H1 (cell line): ENCODE measurements at regions not wholly inside any gene's neighbourhood (a gene's known extent, or its start where the extent isn't known, plus 50 kb on each side); places are given as distances from the start of the nearest gene placed in this dataset.

Source experiments
- CTCF ChIA-PET: fragments of 300-600 bp; sonication (Branson Sonifier 250); formaldehyde crosslinking; loops from one replicate; lab custom pipeline; 2021; ENCODE audit not compliant: partially characterized antibody; lab: Charles Lee
- POLR2A ChIA-PET: fragments of 300-600 bp; sonication (Branson Sonifier 250); formaldehyde crosslinking; loops from one replicate; lab custom pipeline; 2021; ENCODE audit warnings: inconsistent platforms; ENCODE audit not compliant: partially characterized antibody; lab: Charles Lee
- DNase-seq, 2 experiments: peaks; one replicate each; pipeline versions ENCODE4 v3.0.0 to v3.0.0-alpha.2; 2010 to 2022; ENCODE audit warnings: low spot score in 2 of 2, low read depth in 1 of 2, mixed read lengths in 1 of 2
- FAIRE-seq: peaks from 2 replicates; lab custom pipeline; 2011; peaks lifted over from hg19 to GRCh38; lab: Jason Lieb, UNC
- H2AFZ ChIP-seq: 2 replicates; pipeline ENCODE4 v1.8.1; 2012; ENCODE audit warnings: low read length, inconsistent platforms
- H2AK5ac ChIP-seq: 2 replicates; pipeline ENCODE4 v1.6.1; 2013; ENCODE audit warnings: low read depth, low read length
- H2BK120ac ChIP-seq: replicated peaks from 2 replicates; pipeline ENCODE3; 2013; ENCODE audit warnings: low read depth, low read length, inconsistent platforms
- H2BK12ac ChIP-seq: 2 replicates; pipeline ENCODE4 v1.6.1; 2013; ENCODE audit warnings: low read depth, low read length
- H2BK15ac ChIP-seq: 2 replicates; pipeline ENCODE4 v1.6.1; 2013; ENCODE audit warnings: low read length
- H2BK20ac ChIP-seq: 2 replicates; pipeline ENCODE4 v1.6.1; 2013; ENCODE audit warnings: low read length
- H2BK5ac ChIP-seq: 2 replicates; pipeline ENCODE4 v1.6.1; 2013; ENCODE audit warnings: low read depth, low read length
- H3K14ac ChIP-seq: 2 replicates; pipeline ENCODE4 v1.6.1; 2013; ENCODE audit warnings: inconsistent platforms; ENCODE audit not compliant: insufficient read length
- H3K18ac ChIP-seq: 2 replicates; pipeline ENCODE4 v1.6.1; 2013; ENCODE audit warnings: low read length; ENCODE audit errors: extremely low read depth
- H3K23ac ChIP-seq: 2 replicates; pipeline ENCODE4 v1.6.1; 2013; ENCODE audit warnings: inconsistent platforms; ENCODE audit not compliant: insufficient read length
- H3K23me2 ChIP-seq: 2 replicates; pipeline ENCODE4 v1.6.1; 2013; ENCODE audit warnings: low read depth, low read length
- H3K27ac ChIP-seq: 2 replicates; pipeline ENCODE4 v1.6.1; 2011; ENCODE audit warnings: low read depth, low read length, inconsistent platforms
- H3K27me3 ChIP-seq, 4 experiments: replicated peaks in 1 of 4; 1 replicate in 1 of 4; 2 replicates in 3 of 4; pipeline versions ENCODE4 v1.6.1 to v1.8.1; 2011 to 2013; ENCODE audit warnings: low read length in 3 of 4, mild to moderate bottlenecking in 3 of 4, inconsistent platforms in 2 of 4, mixed read lengths in 2 of 4, moderate library complexity in 1 of 4; ENCODE audit not compliant: control insufficient read depth in 3 of 4, insufficient read depth in 3 of 4; ENCODE audit errors: extremely low read depth in 1 of 4
- H3K36me3 ChIP-seq, 4 experiments: 2 replicates each; pipeline versions ENCODE4 v1.6.1 to v1.8.1; 2011 to 2013; ENCODE audit warnings: mild to moderate bottlenecking in 4 of 4, low read length in 3 of 4, moderate library complexity in 2 of 4, control low read depth in 1 of 4, inconsistent platforms in 1 of 4; ENCODE audit not compliant: insufficient read depth in 4 of 4, control insufficient read depth in 2 of 4
- H3K4ac ChIP-seq: replicated peaks from 2 replicates; pipeline ENCODE3; 2013; ENCODE audit warnings: low read length, low read depth, mixed read lengths, inconsistent platforms; ENCODE audit not compliant: insufficient read length
- H3K4me1 ChIP-seq, 4 experiments: replicated peaks in 1 of 4; 1 replicate in 1 of 4; 2 replicates in 3 of 4; pipeline versions ENCODE4 v1.6.1 to v1.8.1; 2011 to 2013; ENCODE audit warnings: low read length in 3 of 4, inconsistent platforms in 2 of 4, mixed read lengths in 1 of 4; ENCODE audit not compliant: insufficient read depth in 4 of 4, control insufficient read depth in 3 of 4
- H3K4me2 ChIP-seq, 2 experiments: 2 replicates each; pipeline versions ENCODE4 v1.6.1 to v1.8.1; 2011 to 2013; ENCODE audit warnings: low read depth in 2 of 2, low read length in 2 of 2, control low read depth in 1 of 2, inconsistent platforms in 1 of 2, mild to moderate bottlenecking in 1 of 2; ENCODE audit not compliant: insufficient read depth in 1 of 2
- H3K4me3 ChIP-seq, 4 experiments: fragments of 200-600, 300-600 bp in 1 of 4; sonication (generic), shearing (Covaris generic), sonication (Bioruptor Twin) in 1 of 4; 2 replicates each; pipeline versions ENCODE4 v1.5.1 to v1.8.1; 2011 to 2016; ENCODE audit warnings: low read length in 4 of 4, low read depth in 3 of 4, control low read depth in 2 of 4, inconsistent platforms in 2 of 4, mild to moderate bottlenecking in 2 of 4, mixed read lengths in 1 of 4, moderate library complexity in 1 of 4; ENCODE audit not compliant: insufficient read depth in 2 of 4; ENCODE audit errors: extremely low read depth in 1 of 4
- H3K56ac ChIP-seq: replicated peaks from 2 replicates; pipeline ENCODE3; 2013; ENCODE audit warnings: low read depth, mild to moderate bottlenecking, mixed read lengths, low read length, inconsistent platforms; ENCODE audit not compliant: insufficient read length
- H3K79me1 ChIP-seq: 2 replicates; pipeline ENCODE4 v1.6.1; 2013; ENCODE audit warnings: low read depth, low read length, control low read depth
- H3K79me2 ChIP-seq, 2 experiments: 2 replicates each; pipeline versions ENCODE4 v1.6.1 to v1.8.1; 2012 to 2013; ENCODE audit warnings: low read length in 2 of 2, mild to moderate bottlenecking in 2 of 2, inconsistent platforms in 1 of 2; ENCODE audit not compliant: insufficient read depth in 2 of 2, control insufficient read depth in 1 of 2
- H3K9ac ChIP-seq, 4 experiments: replicated peaks in 1 of 4; 1 replicate in 1 of 4; 2 replicates in 3 of 4; pipeline versions ENCODE4 v1.6.1 to v1.8.1; 2011 to 2013; ENCODE audit warnings: low read depth in 3 of 4, low read length in 3 of 4, control low read depth in 2 of 4, mild to moderate bottlenecking in 2 of 4, moderate library complexity in 2 of 4, inconsistent platforms in 1 of 4; ENCODE audit errors: extremely low read depth in 1 of 4
- H3K9me3 ChIP-seq, 2 experiments: 2 replicates each; pipeline versions ENCODE4 v1.6.1 to v1.8.1; 2012 to 2013; ENCODE audit warnings: mild to moderate bottlenecking in 2 of 2, moderate library complexity in 2 of 2, control low read depth in 1 of 2, inconsistent platforms in 1 of 2, low read depth in 1 of 2, low read length in 1 of 2, mixed read lengths in 1 of 2; ENCODE audit not compliant: insufficient read depth in 2 of 2
- H4K20me1 ChIP-seq, 2 experiments: replicated peaks in 1 of 2; 2 replicates each; pipeline versions ENCODE3 to v1.8.1; 2011 to 2013; ENCODE audit warnings: inconsistent platforms in 2 of 2, low read length in 2 of 2, mild to moderate bottlenecking in 1 of 2; ENCODE audit not compliant: insufficient read depth in 2 of 2, control insufficient read depth in 1 of 2
- H4K5ac ChIP-seq: 2 replicates; pipeline ENCODE4 v1.6.1; 2013; ENCODE audit warnings: low read length, low read depth, mixed read lengths, inconsistent platforms; ENCODE audit not compliant: insufficient read length
- H4K8ac ChIP-seq: 2 replicates; pipeline ENCODE4 v1.8.0; 2013; ENCODE audit warnings: mild to moderate bottlenecking, moderate library complexity, low read length, inconsistent platforms; ENCODE audit not compliant: insufficient read depth; ENCODE audit errors: extremely low read depth
- H4K91ac ChIP-seq: replicated peaks from 2 replicates; pipeline ENCODE3; 2013; ENCODE audit warnings: low read length, mixed read lengths, inconsistent platforms; ENCODE audit not compliant: insufficient read length
- CBX5 ChIP-seq: fragments of 300-800, 300-1000 bp; sonication (generic); IDR thresholded peaks from 2 replicates; pipeline ENCODE4 v1.7.1; 2016; ENCODE audit warnings: antibody characterized with exemption, low read length, low read depth
- CBX8 ChIP-seq: fragments of 300-800, 300-1000 bp; sonication (generic); IDR thresholded peaks from 2 replicates; pipeline ENCODE4 v1.7.1; 2016; ENCODE audit warnings: low read depth, low read length, borderline replicate concordance
- CTBP2 ChIP-seq: IDR thresholded peaks from 2 replicates; pipeline ENCODE4 v1.7.0; 2011; ENCODE audit warnings: borderline replicate concordance, mild to moderate bottlenecking, moderate library complexity, mixed read lengths, low read length; ENCODE audit not compliant: insufficient read depth, insufficient read length
- JUND ChIP-seq: IDR thresholded peaks from 2 replicates; pipeline ENCODE4 v1.6.1; 2011; ENCODE audit warnings: mild to moderate bottlenecking, improper control_type of control experiment, low read length
- MAFK ChIP-seq: IDR thresholded peaks from 2 replicates; pipeline ENCODE4 v1.6.1; 2012; ENCODE audit warnings: low read depth, mild to moderate bottlenecking, improper control_type of control experiment, low read length
- NRF1 ChIP-seq: IDR thresholded peaks from 2 replicates; pipeline ENCODE4 v1.6.1; 2011; ENCODE audit warnings: mild to moderate bottlenecking, low read depth, low read length, improper control_type of control experiment
- POLR2A ChIP-seq, 2 experiments: IDR thresholded peaks; 1 replicate in 1 of 2; 2 replicates in 1 of 2; pipeline ENCODE4 v1.6.1; 2011; ENCODE audit warnings: low read depth in 2 of 2, low read length in 2 of 2, mild to moderate bottlenecking in 2 of 2; ENCODE audit errors: control extremely low read depth in 1 of 2
- SIN3A ChIP-seq, 2 experiments: IDR thresholded peaks in 1 of 2; conservative IDR thresholded peaks in 1 of 2; 2 replicates each; pipeline ENCODE4 v1.6.1; 2011 to 2012; ENCODE audit warnings: low read length in 2 of 2, improper control_type of control experiment in 1 of 2, low read depth in 1 of 2, mild to moderate bottlenecking in 1 of 2
- SIX5 ChIP-seq: IDR thresholded peaks from 2 replicates; pipeline ENCODE4 v1.6.1; 2011; ENCODE audit warnings: mild to moderate bottlenecking, low read depth, low read length
- SP4 ChIP-seq: IDR thresholded peaks from 2 replicates; pipeline ENCODE4 v1.6.1; 2012; ENCODE audit warnings: low read length, inconsistent platforms
- SRF ChIP-seq: IDR thresholded peaks from 2 replicates; pipeline ENCODE4 v1.6.1; 2011; ENCODE audit warnings: mild to moderate bottlenecking, low read depth, low read length, moderate library complexity
- YY1 ChIP-seq: IDR thresholded peaks from 2 replicates; pipeline ENCODE4 v1.6.1; 2011; ENCODE audit warnings: low read depth, mild to moderate bottlenecking, low read length
- ZNF274 ChIP-seq: IDR thresholded peaks from 2 replicates; pipeline ENCODE4 v1.7.0; 2012; ENCODE audit warnings: low read length, borderline replicate concordance; ENCODE audit errors: extremely low read depth
- WGBS, 2 experiments: shearing (Covaris generic) in 1 of 2; methylation state at CpG; one replicate each; pipeline versions ENCODE4 v1.1.6 to v1.1.7; 2013 to 2015; ENCODE audit warnings: low lambda C conversion rate in 2 of 2, mixed read lengths in 2 of 2, inconsistent platforms in 1 of 2, low coverage in 1 of 2, missing lambda C conversion rate in 1 of 2; ENCODE audit not compliant: insufficient replicate concordance in 2 of 2, insufficient coverage in 1 of 2, insufficient read length in 1 of 2; ENCODE audit errors: extremely low coverage in 1 of 2, missing lambda C conversion rate in 1 of 2; 5-methylcytosine and 5-hydroxymethylcytosine counted together
- TF ChIP-seq, protein P1 (sequence below): IDR thresholded peaks from 2 replicates; pipeline ENCODE4 v1.6.1; 2012; ENCODE audit warnings: inconsistent platforms
- TF ChIP-seq, protein P2 (sequence below): IDR thresholded peaks from 2 replicates; pipeline ENCODE4 v1.6.1; 2011; ENCODE audit warnings: low read depth, mild to moderate bottlenecking, low read length; ENCODE audit not compliant: insufficient read depth

DNA sequence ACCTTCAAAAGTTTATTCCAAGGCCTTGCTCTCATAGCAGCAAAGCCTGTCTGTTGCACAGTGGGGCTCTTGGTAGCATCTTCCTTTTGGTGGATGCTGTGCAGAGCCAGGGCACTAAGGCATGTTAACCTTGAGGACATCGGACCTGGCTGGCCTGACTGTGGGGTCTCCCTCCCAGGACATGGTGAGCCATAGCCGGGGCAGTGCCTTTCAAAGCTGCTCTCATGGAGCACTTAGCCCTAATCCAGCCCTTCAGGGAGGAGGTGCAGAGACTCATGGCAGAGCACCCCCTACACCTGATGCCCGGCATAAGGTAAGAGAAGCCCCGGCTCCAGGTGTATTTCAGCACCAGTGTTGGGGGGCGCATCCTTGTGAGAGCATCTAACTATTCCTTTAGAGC is 941.4 kb upstream of the ZNF722 start:
- Histone ChIP-seq H3K4ac (no peak overlapping the region), H3K4me1 (no peaks in the 10 kb centered on the region), H2BK20ac (no peak overlapping the region), H3K27ac (no peak overlapping the region), H2AK5ac (no peak overlapping the region), H3K9me3 (peaks cover 28 to 77% of the 10 kb centered on the region in 2 experiments; a peak in 3 of 4 replicates), H2AFZ (no peak overlapping the region), H3K18ac (no peak overlapping the region), H4K8ac (no peak overlapping the region), H3K56ac (no peak overlapping the region), H3K4me2 (no peak overlapping the region), H3K27me3 (no peaks in the 10 kb centered on the region), H3K79me2 (no peaks in the 10 kb centered on the region), H3K23ac (no peak overlapping the region), H3K36me3 (0 out of 8 replicates have a peak, but pooled peaks cover 0 to 4% (median 0%) of the 10 kb centered on the region in 4 experiments), H3K4me3 (no peak overlapping the region), H2BK12ac (no peak overlapping the region), H3K79me1 (no peaks in the 10 kb centered on the region), H3K14ac (no peak overlapping the region), H4K20me1 (no peaks in the 10 kb centered on the region), H3K9ac (no peak overlapping the region), H3K23me2 (no peaks in the 10 kb centered on the region), H2BK15ac (no peak overlapping the region), H2BK5ac (no peak overlapping the region), H4K5ac (no peak overlapping the region), H2BK120ac (no peak overlapping the region), H4K91ac (no peak overlapping the region)
- FAIRE-seq (no peak), DNase-seq (no peak)
- CTCF ChIA-PET, result no interaction called here
- POLR2A ChIA-PET, result no interaction called here
- 87% methylated on average over 5 of the region's 5 CpGs; no CpG with 5 or more reads in 1 of the 2 experiments for WGBS, 2 experiments
- TF ChIP-seq SIX5 (no peak), ZNF274 (no peak), POLR2A (IDR thresholded peaks at IDR 0.05; ENCODE audit: control extremely low read depth in 1 of 2, low read depth in 2 of 2, low read length in 2 of 2) (no peak), JUND (no peak), CTBP2 (no peak), YY1 (no peak), CBX5 (no peak), NRF1 (no peak), SIN3A (conservative IDR thresholded peaks at IDR 0.05 in 1 of 2, IDR thresholded peaks at IDR 0.05 in 1 of 2; ENCODE audit: low read depth in 1 of 2, low read length in 2 of 2) (no peak), SRF (no peak), SP4 (no peak), CBX8 (no peak), MAFK (no peak)
- TF ChIP-seq, protein P1, sequence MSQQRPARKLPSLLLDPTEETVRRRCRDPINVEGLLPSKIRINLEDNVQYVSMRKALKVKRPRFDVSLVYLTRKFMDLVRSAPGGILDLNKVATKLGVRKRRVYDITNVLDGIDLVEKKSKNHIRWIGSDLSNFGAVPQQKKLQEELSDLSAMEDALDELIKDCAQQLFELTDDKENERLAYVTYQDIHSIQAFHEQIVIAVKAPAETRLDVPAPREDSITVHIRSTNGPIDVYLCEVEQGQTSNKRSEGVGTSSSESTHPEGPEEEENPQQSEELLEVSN, result no peak
- TF ChIP-seq, protein P2, sequence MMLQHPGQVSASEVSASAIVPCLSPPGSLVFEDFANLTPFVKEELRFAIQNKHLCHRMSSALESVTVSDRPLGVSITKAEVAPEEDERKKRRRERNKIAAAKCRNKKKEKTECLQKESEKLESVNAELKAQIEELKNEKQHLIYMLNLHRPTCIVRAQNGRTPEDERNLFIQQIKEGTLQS, result no peak
